K562 (cell line): ENCODE measurements at regions not wholly inside any gene's neighbourhood (a gene's known extent, or its start where the extent isn't known, plus 50 kb on each side); places are given as distances from the start of the nearest gene placed in this dataset.

Experiments used
- ATAC-seq: fragments of 200-7000 bp; cut with Tn5 transposase; 3 replicates; pipeline ENCODE4 v1.9.1; 2020; ENCODE audit warnings: moderate library complexity
- BruUV-seq: library from RNA; stranded (reverse); fragments of 400-500 nt; replicated peaks from 2 replicates; lab custom pipeline; 2021; lab: Mats Ljungman, UMichigan
- CTCF ChIA-PET: fragments of 300-600 bp; formaldehyde crosslinking; extraction: SDS; loops from one replicate; lab custom pipeline; 2021; ENCODE audit warnings: low intra/inter-chr PET ratio; lab: Yijun Ruan, JAX
- POLR2A ChIA-PET: fragments of 300-600, 350-650 bp; sonication (Branson Sonifier 250); formaldehyde crosslinking; extraction: SDS; loops from one replicate; lab custom pipeline; 2021; ENCODE audit warnings: antibody characterized with exemption, inconsistent platforms; lab: Yijun Ruan, JAX
- DNase-seq, 4 experiments: peaks; one replicate each; pipeline versions ENCODE4 v3.0.0 to v3.0.0-alpha.2; 2011 to 2018; ENCODE audit warnings: low spot score in 3 of 4, mixed read lengths in 3 of 4; ENCODE audit errors: extremely low read depth in 1 of 4
- FAIRE-seq: peaks from 2 replicates; lab custom pipeline; 2011; peaks lifted over from hg19 to GRCh38; lab: Jason Lieb, UNC
- H2AFZ ChIP-seq: 2 replicates; pipeline ENCODE4 v1.6.0; 2011; ENCODE audit warnings: low read depth, low read length, control low read depth, inconsistent platforms
- H3K27ac ChIP-seq: fragments of 200-600 bp; 3 replicates; pipeline ENCODE4 v1.8.0; 2011; ENCODE audit warnings: low read depth, mild to moderate bottlenecking, control low read depth, inconsistent platforms, low read length, moderate library complexity, mixed read lengths; ENCODE audit errors: extremely low read depth
- H3K27me3 ChIP-seq, 2 experiments: fragments of 300-600 bp in 1 of 2; 2 replicates in 1 of 2; 3 replicates in 1 of 2; pipeline versions ENCODE4 v1.6.0 to v1.8.0; 2011; ENCODE audit warnings: inconsistent platforms in 2 of 2, low read length in 2 of 2, mild to moderate bottlenecking in 1 of 2, mixed read lengths in 1 of 2, moderate library complexity in 1 of 2; ENCODE audit not compliant: control insufficient read depth in 2 of 2, insufficient read depth in 2 of 2
- H3K36me3 ChIP-seq: fragments of 300-600 bp; 3 replicates; pipeline ENCODE4 v1.8.0; 2011; ENCODE audit warnings: mild to moderate bottlenecking, low read length, inconsistent platforms; ENCODE audit not compliant: control insufficient read depth, insufficient read depth
- H3K4me1 ChIP-seq, 2 experiments: fragments of 200-600 bp in 1 of 2; replicated peaks in 1 of 2; 2 replicates in 1 of 2; 3 replicates in 1 of 2; pipeline versions ENCODE4 v1.5.1 to v1.8.0; 2011; ENCODE audit warnings: inconsistent platforms in 2 of 2, low read length in 2 of 2, mild to moderate bottlenecking in 1 of 2, mixed read lengths in 1 of 2, moderate library complexity in 1 of 2; ENCODE audit not compliant: control insufficient read depth in 2 of 2, insufficient read depth in 2 of 2
- H3K4me2 ChIP-seq: 2 replicates; pipeline ENCODE4 v1.6.1; 2011; ENCODE audit warnings: low read length, control low read depth, inconsistent platforms, mixed read lengths; ENCODE audit not compliant: insufficient read depth
- H3K4me3 ChIP-seq: fragments of 200-600 bp; sonication (generic), shearing (Covaris generic); 2 replicates; pipeline ENCODE4 v1.5.1; 2016; ENCODE audit warnings: control low read depth, inconsistent platforms
- H3K79me2 ChIP-seq: fragments of 200-600 bp; 3 replicates; pipeline ENCODE4 v1.8.0; 2011; ENCODE audit warnings: low read length, inconsistent platforms; ENCODE audit not compliant: control insufficient read depth, insufficient read depth
- H3K9ac ChIP-seq, 2 experiments: 2 replicates each; pipeline versions ENCODE4 v1.6.0 to v1.6.1; 2011; ENCODE audit warnings: low read depth in 2 of 2, low read length in 2 of 2, control low read depth in 1 of 2, inconsistent platforms in 1 of 2, mild to moderate bottlenecking in 1 of 2, mixed read lengths in 1 of 2; ENCODE audit not compliant: insufficient read depth in 1 of 2
- H3K9me1 ChIP-seq: one replicate; pipeline ENCODE4 v1.6.0; 2011; ENCODE audit warnings: inconsistent platforms, mild to moderate bottlenecking, low read length, moderate library complexity; ENCODE audit not compliant: control insufficient read depth, insufficient read depth
- H3K9me3 ChIP-seq: replicated peaks from 2 replicates; pipeline ENCODE4 v1.5.1; 2011; ENCODE audit warnings: low read depth, low read length, inconsistent platforms; ENCODE audit not compliant: control insufficient read depth, insufficient read depth
- H4K20me1 ChIP-seq: replicated peaks from 2 replicates; pipeline ENCODE4 v1.6.1; 2011; ENCODE audit warnings: low read length, inconsistent platforms, mixed read lengths; ENCODE audit not compliant: control insufficient read depth, insufficient read depth
- CBFA2T2 ChIP-seq: fragments of 450-650 bp; conservative IDR thresholded peaks from 2 replicates; pipeline ENCODE4 v1.6.1; 2017; ENCODE audit warnings: mild to moderate bottlenecking
- CBX5 ChIP-seq: IDR thresholded peaks from 2 replicates; pipeline ENCODE4 v1.6.1; 2014; ENCODE audit warnings: low read depth, borderline replicate concordance
- HLTF ChIP-seq: fragments of 450-650 bp; IDR thresholded peaks from 2 replicates; pipeline ENCODE4 v1.6.1; 2016
- MEF2A ChIP-seq: IDR thresholded peaks from 2 replicates; pipeline ENCODE4 v1.6.1; 2011; ENCODE audit warnings: low read depth, mild to moderate bottlenecking, low read length, moderate library complexity; ENCODE audit not compliant: control insufficient read depth
- TAF7 ChIP-seq: fragments of 450-650 bp; IDR thresholded peaks from 2 replicates; pipeline ENCODE4 v1.6.1; 2016; ENCODE audit warnings: missing genetic modification characterization, missing compliant biosample characterization
- ZBTB8A ChIP-seq: fragments of 450-650 bp; IDR thresholded peaks from 2 replicates; pipeline ENCODE4 v1.6.1; 2018; ENCODE audit warnings: mild to moderate bottlenecking, moderate library complexity; ENCODE audit not compliant: partially characterized antibody
- ZNF165 ChIP-seq: fragments of 250-450 bp; sonication (Bioruptor Pico); IDR thresholded peaks from 2 replicates; pipeline ENCODE4 v1.4.0; 2020; ENCODE audit warnings: borderline replicate concordance
- WGBS: fragments of 100-300 bp; shearing (Covaris generic); methylation state at CpG from one replicate; pipeline ENCODE4 v1.1.6; 2016; ENCODE audit warnings: low coverage, mixed read lengths; ENCODE audit not compliant: insufficient coverage; ENCODE audit errors: missing lambda C conversion rate; 5-methylcytosine and 5-hydroxymethylcytosine counted together
- in situ Hi-C: fragments of 300-500 bp; cut with MboI; formaldehyde crosslinking; loops from 4 replicates; pipeline ENCODE4 v1.15.0; 2018; ENCODE audit warnings: inconsistent platforms, mixed read lengths
- intact Hi-C: fragments of 100-400 bp; cut with micrococcal nuclease; formaldehyde crosslinking; loops from 2 replicates; pipeline ENCODE4 v1.14.2; 2022
- TF ChIP-seq, protein P1 (sequence below): sonication (generic); formaldehyde crosslinking; IDR thresholded peaks from 2 replicates; pipeline ENCODE4 v1.8.1; 2023; ENCODE audit warnings: missing genetic modification reagents, mild to moderate bottlenecking, borderline replicate concordance

DNA sequence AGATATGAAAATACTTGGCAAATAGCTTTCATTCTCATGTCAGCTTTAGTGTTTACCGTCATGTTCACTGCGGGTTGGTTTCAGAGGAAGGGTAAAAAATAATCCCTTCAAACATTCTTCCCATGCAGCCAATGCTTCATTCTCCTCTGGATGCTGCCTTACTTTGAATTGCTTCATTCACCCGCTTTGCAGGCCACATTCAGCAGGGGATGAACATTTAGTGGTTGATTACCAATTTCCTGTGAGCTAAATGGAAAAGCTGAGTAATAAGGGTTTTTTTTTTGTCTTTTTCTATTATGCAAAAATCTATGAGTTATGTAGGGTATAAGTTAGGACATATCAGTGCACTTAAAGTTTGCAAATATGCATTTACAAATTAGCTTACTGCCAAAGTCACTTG, 96.3 kb upstream of the MEF2C start:
- CTCF ChIA-PET: no interaction called here
- no TSS peak for BruUV-seq

More for the DNA sequence above, 96.3 kb upstream of the MEF2C start:
- H3K9ac ChIP-seq: no peak overlapping the region
- POLR2A ChIA-PET: interaction anchor here (1.5 kb wide), 1 partner anchor 9 kb away, joined by 3 read pairs; no protein-coding TSS in a partner anchor
- no peak overlapping the region for H3K4me3 ChIP-seq
- no peaks in the 10 kb centered on the region for H3K27me3 ChIP-seq
- H3K9me3 ChIP-seq: no peaks in the 10 kb centered on the region
- TF ChIP-seq, protein P1, sequence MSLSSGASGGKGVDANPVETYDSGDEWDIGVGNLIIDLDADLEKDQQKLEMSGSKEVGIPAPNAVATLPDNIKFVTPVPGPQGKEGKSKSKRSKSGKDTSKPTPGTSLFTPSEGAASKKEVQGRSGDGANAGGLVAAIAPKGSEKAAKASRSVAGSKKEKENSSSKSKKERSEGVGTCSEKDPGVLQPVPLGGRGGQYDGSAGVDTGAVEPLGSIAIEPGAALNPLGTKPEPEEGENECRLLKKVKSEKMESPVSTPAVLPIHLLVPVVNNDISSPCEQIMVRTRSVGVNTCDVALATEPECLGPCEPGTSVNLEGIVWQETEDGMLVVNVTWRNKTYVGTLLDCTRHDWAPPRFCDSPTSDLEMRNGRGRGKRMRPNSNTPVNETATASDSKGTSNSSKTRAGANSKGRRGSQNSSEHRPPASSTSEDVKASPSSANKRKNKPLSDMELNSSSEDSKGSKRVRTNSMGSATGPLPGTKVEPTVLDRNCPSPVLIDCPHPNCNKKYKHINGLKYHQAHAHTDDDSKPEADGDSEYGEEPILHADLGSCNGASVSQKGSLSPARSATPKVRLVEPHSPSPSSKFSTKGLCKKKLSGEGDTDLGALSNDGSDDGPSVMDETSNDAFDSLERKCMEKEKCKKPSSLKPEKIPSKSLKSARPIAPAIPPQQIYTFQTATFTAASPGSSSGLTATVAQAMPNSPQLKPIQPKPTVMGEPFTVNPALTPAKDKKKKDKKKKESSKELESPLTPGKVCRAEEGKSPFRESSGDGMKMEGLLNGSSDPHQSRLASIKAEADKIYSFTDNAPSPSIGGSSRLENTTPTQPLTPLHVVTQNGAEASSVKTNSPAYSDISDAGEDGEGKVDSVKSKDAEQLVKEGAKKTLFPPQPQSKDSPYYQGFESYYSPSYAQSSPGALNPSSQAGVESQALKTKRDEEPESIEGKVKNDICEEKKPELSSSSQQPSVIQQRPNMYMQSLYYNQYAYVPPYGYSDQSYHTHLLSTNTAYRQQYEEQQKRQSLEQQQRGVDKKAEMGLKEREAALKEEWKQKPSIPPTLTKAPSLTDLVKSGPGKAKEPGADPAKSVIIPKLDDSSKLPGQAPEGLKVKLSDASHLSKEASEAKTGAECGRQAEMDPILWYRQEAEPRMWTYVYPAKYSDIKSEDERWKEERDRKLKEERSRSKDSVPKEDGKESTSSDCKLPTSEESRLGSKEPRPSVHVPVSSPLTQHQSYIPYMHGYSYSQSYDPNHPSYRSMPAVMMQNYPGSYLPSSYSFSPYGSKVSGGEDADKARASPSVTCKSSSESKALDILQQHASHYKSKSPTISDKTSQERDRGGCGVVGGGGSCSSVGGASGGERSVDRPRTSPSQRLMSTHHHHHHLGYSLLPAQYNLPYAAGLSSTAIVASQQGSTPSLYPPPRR (CRISPR knock-in tag): no peak
- TF ChIP-seq ZNF165 (CRISPR knock-in tag) (no peak), TAF7 (tag) (no peak), CBX5 (no peak), MEF2A (no peak), CBFA2T2 (no peak), HLTF (no peak), ZBTB8A (no peak)
- H3K4me1 ChIP-seq: no peaks in the 10 kb centered on the region
- no peak overlapping the region for H3K27ac ChIP-seq
- H3K36me3 ChIP-seq: no peaks in the 10 kb centered on the region
- H4K20me1 ChIP-seq: no peaks in the 10 kb centered on the region
- H3K4me2 ChIP-seq: no peak overlapping the region
- no peaks in the 10 kb centered on the region for H3K9me1 ChIP-seq
- WGBS: 45% methylated on average over 3 of the region's 3 CpGs
- 0 out of 2 replicates have a peak overlapping the region, but pooled peaks have one; percentile 38 for H2AFZ ChIP-seq
- FAIRE-seq (no peak), ATAC-seq (no peak), DNase-seq (no peak)
- H3K79me2 ChIP-seq: no peaks in the 10 kb centered on the region
- intact Hi-C loops: no loop called here
- in situ Hi-C loops: no loop called here
